Natural killer cell (primary cell): ENCODE measurements at regions not wholly inside any gene's neighbourhood (a gene's known extent, or its start where the extent isn't known, plus 50 kb on each side); places are given as distances from the start of the nearest gene placed in this dataset.

Source experiments
- ATAC-seq, 3 donors: fragments of 150-1000 bp in 2 of 3; fragments of 200-7000 bp in 1 of 3; cut with Tn5 transposase; 1 replicate in 1 of 3; 2 replicates in 2 of 3; pipeline ENCODE4 v1.10.0; 2021; ENCODE audit warnings: mild to moderate bottlenecking in 2 of 3, moderate library complexity in 2 of 3
- DNase-seq, 2 donors: peaks; one replicate each; pipeline versions ENCODE4 v3.0.0 to v3.0.0-alpha.2; 2013 to 2021; ENCODE audit warnings: mixed read lengths in 1 of 2
- H3K27ac ChIP-seq: one replicate; pipeline ENCODE4 v1.5.1; 2013; ENCODE audit warnings: mild to moderate bottlenecking, low read length
- H3K27me3 ChIP-seq: one replicate; pipeline ENCODE4 v1.6.1; 2013; ENCODE audit warnings: low read length; ENCODE audit not compliant: control insufficient read depth, insufficient read depth
- H3K36me3 ChIP-seq: one replicate; pipeline ENCODE4 v1.6.1; 2013; ENCODE audit warnings: low read length; ENCODE audit not compliant: control insufficient read depth, insufficient read depth
- H3K4me1 ChIP-seq: one replicate; pipeline ENCODE4 v1.6.1; 2013; ENCODE audit warnings: low read length; ENCODE audit not compliant: control insufficient read depth, insufficient read depth
- H3K4me3 ChIP-seq: one replicate; pipeline ENCODE4 v1.5.1; 2013; ENCODE audit warnings: low read length
- H3K9me3 ChIP-seq: one replicate; pipeline ENCODE4 v1.6.1; 2013; ENCODE audit warnings: low read length; ENCODE audit not compliant: control insufficient read depth, insufficient read depth
- H3K27ac Mint-ChIP-seq, 2 donors: one replicate each; pipeline ENCODE4 v1.8.0; 2022; ENCODE audit warnings: mild to moderate bottlenecking in 2 of 2, mixed read lengths in 2 of 2, moderate library complexity in 1 of 2
- H3K27me3 Mint-ChIP-seq, 2 donors: one replicate each; pipeline ENCODE4 v1.8.0; 2022; ENCODE audit warnings: low read depth in 2 of 2, mixed read lengths in 2 of 2
- H3K36me3 Mint-ChIP-seq: one replicate; pipeline ENCODE4 v1.8.0; 2022; ENCODE audit warnings: mixed read lengths
- H3K4me1 Mint-ChIP-seq, 2 donors: one replicate each; pipeline ENCODE4 v1.8.0; 2022; ENCODE audit warnings: mixed read lengths in 2 of 2
- H3K4me3 Mint-ChIP-seq: one replicate; pipeline ENCODE4 v1.8.0; 2022; ENCODE audit warnings: mild to moderate bottlenecking, moderate library complexity, mixed read lengths
- H3K9me3 Mint-ChIP-seq, 2 donors: one replicate each; pipeline ENCODE4 v1.8.0; 2022; ENCODE audit warnings: mixed read lengths in 2 of 2
- WGBS: methylation state at CpG from one replicate; pipeline ENCODE4 v1.1.7; 2013; ENCODE audit warnings: missing lambda C conversion rate; ENCODE audit not compliant: insufficient coverage; 5-methylcytosine and 5-hydroxymethylcytosine counted together
- intact Hi-C: fragments of 100-400 bp; cut with micrococcal nuclease; formaldehyde crosslinking; loops from one replicate; pipeline ENCODE4 v1.14.2; 2022
- TF ChIP-seq, protein P1 (sequence below): fragments of 200-600 bp; IDR thresholded peaks from one replicate; pipeline ENCODE4 v1.8.0; 2022; ENCODE audit warnings: antibody characterized with exemption

DNA sequence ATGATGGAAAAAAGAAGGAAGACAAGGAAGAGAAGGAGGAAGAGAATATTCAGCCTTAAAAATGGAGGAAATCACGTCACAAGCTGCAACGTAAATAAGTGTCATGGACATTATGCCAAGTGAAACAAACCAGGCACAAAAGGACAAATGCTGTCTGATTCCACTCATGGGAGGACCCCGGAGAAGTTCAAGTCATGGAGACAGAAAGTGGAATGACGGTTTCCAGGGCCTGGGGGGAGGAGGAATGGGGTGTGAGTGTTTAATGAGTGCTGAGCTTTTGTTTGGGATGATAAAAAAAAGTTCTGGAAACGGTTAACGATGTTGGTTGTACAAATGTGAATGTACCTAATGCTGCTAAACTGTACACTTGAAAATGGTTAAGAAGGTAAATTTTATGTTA, 439.5 kb downstream of the GADD45G start:
- Mint-ChIP-seq H3K36me3 (no peaks in the 10 kb centered on the region), H3K4me1 (no peaks in the 10 kb centered on the region), H3K9me3 (no peaks in the 10 kb centered on the region), H3K27me3 (peaks cover 6 to 18% of the 10 kb centered on the region in 2 donors), H3K4me3 (no peak overlapping the region), H3K27ac (no peak overlapping the region)
- Histone ChIP-seq H3K4me3 (no peak overlapping the region), H3K27ac (no peak overlapping the region), H3K27me3 (no peaks in the 10 kb centered on the region), H3K9me3 (no peaks in the 10 kb centered on the region), H3K4me1 (no peaks in the 10 kb centered on the region), H3K36me3 (no peaks in the 10 kb centered on the region)
- no peak for ATAC-seq
- 87% methylated on average over 6 of the region's 6 CpGs for WGBS
- intact Hi-C loops, result no loop called here
- TF ChIP-seq, protein P1, sequence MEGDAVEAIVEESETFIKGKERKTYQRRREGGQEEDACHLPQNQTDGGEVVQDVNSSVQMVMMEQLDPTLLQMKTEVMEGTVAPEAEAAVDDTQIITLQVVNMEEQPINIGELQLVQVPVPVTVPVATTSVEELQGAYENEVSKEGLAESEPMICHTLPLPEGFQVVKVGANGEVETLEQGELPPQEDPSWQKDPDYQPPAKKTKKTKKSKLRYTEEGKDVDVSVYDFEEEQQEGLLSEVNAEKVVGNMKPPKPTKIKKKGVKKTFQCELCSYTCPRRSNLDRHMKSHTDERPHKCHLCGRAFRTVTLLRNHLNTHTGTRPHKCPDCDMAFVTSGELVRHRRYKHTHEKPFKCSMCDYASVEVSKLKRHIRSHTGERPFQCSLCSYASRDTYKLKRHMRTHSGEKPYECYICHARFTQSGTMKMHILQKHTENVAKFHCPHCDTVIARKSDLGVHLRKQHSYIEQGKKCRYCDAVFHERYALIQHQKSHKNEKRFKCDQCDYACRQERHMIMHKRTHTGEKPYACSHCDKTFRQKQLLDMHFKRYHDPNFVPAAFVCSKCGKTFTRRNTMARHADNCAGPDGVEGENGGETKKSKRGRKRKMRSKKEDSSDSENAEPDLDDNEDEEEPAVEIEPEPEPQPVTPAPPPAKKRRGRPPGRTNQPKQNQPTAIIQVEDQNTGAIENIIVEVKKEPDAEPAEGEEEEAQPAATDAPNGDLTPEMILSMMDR, result no peak
- DNase-seq, result no peak

DNA sequence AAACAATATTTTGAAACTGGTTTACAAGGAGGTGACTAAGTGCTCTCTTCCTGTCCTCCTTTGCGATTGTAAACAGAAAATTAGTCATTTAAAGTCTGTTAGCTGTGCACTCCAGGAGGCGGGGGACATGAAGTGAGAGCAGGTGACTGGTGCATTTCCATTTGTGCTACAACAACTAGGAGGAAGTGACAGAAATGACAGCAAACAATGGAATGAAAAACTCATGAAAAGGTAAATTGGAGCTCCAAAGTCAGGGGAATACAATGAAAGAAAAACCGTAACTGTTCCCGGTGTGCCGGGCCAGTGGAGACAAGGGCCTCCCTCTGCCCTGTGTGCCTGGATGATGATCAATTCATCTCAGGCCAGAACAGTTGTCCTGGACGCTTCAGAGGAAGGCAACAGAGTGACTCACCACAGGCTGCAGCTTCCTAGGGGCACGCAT, 439.9 kb downstream of the GADD45G start:
- Mint-ChIP-seq H3K27ac (no peak overlapping the region), H3K27me3 (peaks cover 8 to 15% of the 10 kb centered on the region in 2 donors), H3K4me3 (no peak overlapping the region), H3K4me1 (no peaks in the 10 kb centered on the region), H3K9me3 (no peaks in the 10 kb centered on the region), H3K36me3 (no peaks in the 10 kb centered on the region)
- Histone ChIP-seq H3K27ac (no peak overlapping the region), H3K27me3 (no peaks in the 10 kb centered on the region), H3K4me3 (no peak overlapping the region), H3K36me3 (no peaks in the 10 kb centered on the region), H3K4me1 (no peaks in the 10 kb centered on the region), H3K9me3 (no peaks in the 10 kb centered on the region)
- TF ChIP-seq, protein P1, result no peak
- DNase-seq, result no peak
- no peak for ATAC-seq
- intact Hi-C loops, result no loop called here
- WGBS, result 82% methylated on average over 6 of the region's 7 CpGs

DNA sequence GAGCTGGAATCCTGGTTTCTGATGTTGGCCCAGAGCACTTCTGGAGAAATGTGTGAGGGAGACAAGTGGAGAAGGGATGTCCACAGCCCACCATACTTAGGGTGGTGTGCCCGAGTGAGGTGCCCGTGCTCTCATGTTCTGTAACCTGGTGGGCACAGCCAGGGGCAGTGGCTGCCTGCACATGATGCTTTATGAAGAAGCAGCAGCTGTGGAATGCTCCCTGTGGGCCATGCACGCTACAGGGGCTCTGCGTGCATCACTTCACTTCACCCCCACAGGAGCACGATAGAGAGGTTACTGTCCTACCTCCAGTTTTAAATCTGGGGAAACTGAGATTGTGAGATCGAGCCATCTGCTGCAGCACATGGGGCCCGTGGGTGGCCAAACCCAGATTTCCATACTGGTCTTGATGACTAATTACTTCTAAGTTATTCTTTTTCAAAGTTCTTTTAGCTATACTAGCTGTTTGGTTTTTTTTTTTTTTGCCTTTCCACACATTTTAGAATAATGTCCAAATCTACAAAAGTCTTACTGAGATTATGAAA, 441.6 kb downstream of the GADD45G start:
- intact Hi-C loops, result no loop called here
- no peaks in the 10 kb centered on the region for H3K4me1 ChIP-seq
- Mint-ChIP-seq H3K27me3 (peaks cover 16 to 17% of the 10 kb centered on the region in 2 donors), H3K4me1 (no peaks in the 10 kb centered on the region), H3K36me3 (no peaks in the 10 kb centered on the region), H3K4me3 (no peak overlapping the region), H3K27ac (no peak overlapping the region), H3K9me3 (no peaks in the 10 kb centered on the region)
- TF ChIP-seq, protein P1, result no peak
- H3K27ac ChIP-seq, result no peak overlapping the region
- 66% methylated on average over 7 of the region's 7 CpGs for WGBS
- ATAC-seq, result no peak
- no peaks in the 10 kb centered on the region for H3K27me3 ChIP-seq
- H3K36me3 ChIP-seq, result no peaks in the 10 kb centered on the region
- no peak overlapping the region for H3K4me3 ChIP-seq
- no peaks in the 10 kb centered on the region for H3K9me3 ChIP-seq
- DNase-seq, result no peak

DNA sequence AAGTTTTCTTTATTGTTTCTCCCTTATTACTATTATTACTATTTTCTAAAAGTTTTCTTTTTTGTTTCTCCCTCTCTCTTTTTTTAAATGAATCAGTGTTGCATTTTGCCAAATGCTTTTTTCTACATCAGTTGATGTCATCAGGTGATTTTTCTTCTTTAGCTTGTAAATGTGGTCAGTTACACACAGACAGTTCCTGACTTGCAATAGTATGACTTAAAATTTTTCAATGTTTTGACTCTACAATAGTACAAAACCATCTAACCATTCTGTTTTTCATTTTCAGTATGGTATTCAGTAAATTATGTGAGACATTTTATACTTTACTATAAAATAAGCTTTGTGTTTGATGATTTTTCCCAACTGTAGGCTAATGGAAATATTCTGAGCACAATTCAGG, 443.0 kb downstream of the GADD45G start:
- DNase-seq (no peak), ATAC-seq (no peak)
- intact Hi-C loops, result no loop called here
- Mint-ChIP-seq H3K36me3 (no peaks in the 10 kb centered on the region), H3K4me1 (no peaks in the 10 kb centered on the region), H3K9me3 (no peaks in the 10 kb centered on the region), H3K4me3 (no peak overlapping the region), H3K27ac (no peak overlapping the region), H3K27me3 (peaks cover 22 to 29% of the 10 kb centered on the region in 2 donors)
- H3K4me1 ChIP-seq, result no peaks in the 10 kb centered on the region
- H3K36me3 ChIP-seq, result no peaks in the 10 kb centered on the region
- no peak overlapping the region for H3K4me3 ChIP-seq
- TF ChIP-seq, protein P1, result no peak
- H3K27ac ChIP-seq, result no peak overlapping the region
- H3K27me3 ChIP-seq, result no peaks in the 10 kb centered on the region
- no peaks in the 10 kb centered on the region for H3K9me3 ChIP-seq
